ENCODE measurements at regions not wholly inside any gene's neighbourhood (a gene's known extent, or its start where the extent isn't known, plus 50 kb on each side); places are given as distances from the start of the nearest gene placed in this dataset.

GRCh38 chr2:16487686-16488085, 177.9 kb downstream of the CYRIA start:
- no peaks in the 10 kb centered on the region for H3K36me3 ChIP-seq (ENCODE audit: low read depth, missing control alignments)
- WGBS, 2 donors, result 62 to 63% methylated on average over 4 of the region's 4 CpGs
- H3K27me3 ChIP-seq, result no peaks in the 10 kb centered on the region
- H3K4me3 ChIP-seq, result no peak overlapping the region
- DNase-seq, result peak; percentile 29
- no peaks in the 10 kb centered on the region for H3K4me1 ChIP-seq
- no peaks in the 10 kb centered on the region for H3K9me3 ChIP-seq
- intact Hi-C loops (cut with DNase I; ENCODE audit: low total_unique reads), result no loop called here
- TF ChIP-seq POLR2A (IDR thresholded peaks at IDR 0.05), result no peak
- TF ChIP-seq, protein P1, sequence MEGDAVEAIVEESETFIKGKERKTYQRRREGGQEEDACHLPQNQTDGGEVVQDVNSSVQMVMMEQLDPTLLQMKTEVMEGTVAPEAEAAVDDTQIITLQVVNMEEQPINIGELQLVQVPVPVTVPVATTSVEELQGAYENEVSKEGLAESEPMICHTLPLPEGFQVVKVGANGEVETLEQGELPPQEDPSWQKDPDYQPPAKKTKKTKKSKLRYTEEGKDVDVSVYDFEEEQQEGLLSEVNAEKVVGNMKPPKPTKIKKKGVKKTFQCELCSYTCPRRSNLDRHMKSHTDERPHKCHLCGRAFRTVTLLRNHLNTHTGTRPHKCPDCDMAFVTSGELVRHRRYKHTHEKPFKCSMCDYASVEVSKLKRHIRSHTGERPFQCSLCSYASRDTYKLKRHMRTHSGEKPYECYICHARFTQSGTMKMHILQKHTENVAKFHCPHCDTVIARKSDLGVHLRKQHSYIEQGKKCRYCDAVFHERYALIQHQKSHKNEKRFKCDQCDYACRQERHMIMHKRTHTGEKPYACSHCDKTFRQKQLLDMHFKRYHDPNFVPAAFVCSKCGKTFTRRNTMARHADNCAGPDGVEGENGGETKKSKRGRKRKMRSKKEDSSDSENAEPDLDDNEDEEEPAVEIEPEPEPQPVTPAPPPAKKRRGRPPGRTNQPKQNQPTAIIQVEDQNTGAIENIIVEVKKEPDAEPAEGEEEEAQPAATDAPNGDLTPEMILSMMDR (IDR thresholded peaks at IDR 0.05), result peak in 2 of 3 experiments; percentile 22 to 38
- H3K27ac ChIP-seq, result no peak overlapping the region

- no peaks in the 10 kb centered on the region for H3K36me3 ChIP-seq (ENCODE audit: low read depth, missing control alignments)
- no peaks in the 10 kb centered on the region for H3K4me1 ChIP-seq
- no peaks in the 10 kb centered on the region for H3K9me3 ChIP-seq
- no peaks in the 10 kb centered on the region for H3K27me3 ChIP-seq
- H3K4me3 ChIP-seq, result no peak overlapping the region
- H3K27ac ChIP-seq, result no peak overlapping the region
- intact Hi-C loops (cut with DNase I; ENCODE audit: low total_unique reads), result no loop called here
- TF ChIP-seq, protein P1 (IDR thresholded peaks at IDR 0.05), result no peak
- no peak for TF ChIP-seq POLR2A (IDR thresholded peaks at IDR 0.05)
- no peak for DNase-seq
- WGBS, 2 donors, result 81 to 90% methylated on average over 2 of the region's 2 CpGs
These were observed 180.4 kb downstream of the CYRIA start for GRCh38 chr2:16485251-16485650.

DNA sequence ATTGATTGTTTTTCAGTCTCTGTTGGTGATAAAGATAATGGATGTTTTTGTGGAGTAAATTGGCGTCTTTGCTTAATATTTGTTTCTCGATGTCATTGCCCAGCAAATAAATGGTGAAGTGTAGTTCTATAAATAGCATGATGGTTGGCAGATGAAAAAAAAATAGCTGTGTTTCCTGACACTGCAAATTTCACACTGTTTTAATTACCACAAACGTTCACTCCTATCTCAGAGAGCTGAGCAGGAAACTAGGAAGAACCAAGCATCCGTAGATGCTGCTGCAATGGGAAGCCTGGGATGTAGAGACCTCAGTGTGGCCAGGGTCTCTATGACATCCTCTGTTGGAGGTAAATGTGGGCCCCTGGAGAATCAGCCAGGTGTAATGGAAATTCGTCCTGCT, 183.2 kb downstream of the CYRIA start:
- TF ChIP-seq POLR2A (IDR thresholded peaks at IDR 0.05), result no peak
- TF ChIP-seq, protein P1 (IDR thresholded peaks at IDR 0.05), result no peak
- Histone ChIP-seq H3K27ac (no peak overlapping the region), H3K27me3 (no peaks in the 10 kb centered on the region), H3K4me3 (no peak overlapping the region), H3K4me1 (no peaks in the 10 kb centered on the region), H3K9me3 (no peaks in the 10 kb centered on the region), H3K36me3 (ENCODE audit: low read depth, missing control alignments) (no peaks in the 10 kb centered on the region)
- intact Hi-C loops (cut with DNase I; ENCODE audit: low total_unique reads), result no loop called here
- WGBS, 2 donors, result 77 to 78% methylated on average over 5 of the region's 5 CpGs
- DNase-seq, result no peak

DNA sequence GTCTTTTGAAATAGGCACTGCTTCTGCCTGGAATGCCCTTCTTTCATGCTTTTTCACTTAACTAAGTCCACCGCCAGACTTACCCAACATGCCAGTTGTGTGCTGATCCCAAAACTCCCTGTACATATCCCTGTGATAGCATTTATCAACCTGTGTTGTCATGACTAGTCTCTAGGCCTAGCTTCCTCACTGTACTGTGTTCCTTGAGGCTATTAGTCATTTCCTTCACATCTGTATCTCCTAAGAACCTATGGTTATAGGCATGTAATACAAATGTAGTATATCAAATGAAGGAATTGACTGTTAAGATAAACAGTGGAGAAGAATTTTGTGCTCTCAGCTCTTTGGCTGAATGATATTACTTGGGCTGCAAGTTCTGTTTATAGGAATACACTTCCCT, 184.3 kb downstream of the CYRIA start:
- Histone ChIP-seq H3K27ac (no peak overlapping the region), H3K9me3 (no peaks in the 10 kb centered on the region), H3K4me1 (no peaks in the 10 kb centered on the region), H3K27me3 (no peaks in the 10 kb centered on the region), H3K4me3 (no peak overlapping the region), H3K36me3 (ENCODE audit: low read depth, missing control alignments) (no peaks in the 10 kb centered on the region)
- TF ChIP-seq POLR2A (IDR thresholded peaks at IDR 0.05), result no peak
- TF ChIP-seq, protein P1 (IDR thresholded peaks at IDR 0.05), result no peak
- no peak for DNase-seq
- intact Hi-C loops (cut with DNase I; ENCODE audit: low total_unique reads), result no loop called here
- WGBS, 2 donors, result 94 to 96% methylated on average over 1 of the region's 1 CpG

GRCh38 chr2:16479721-16480120, 185.9 kb downstream of the CYRIA start:
- Histone ChIP-seq H3K27me3 (no peaks in the 10 kb centered on the region), H3K27ac (no peak overlapping the region), H3K9me3 (no peaks in the 10 kb centered on the region), H3K36me3 (ENCODE audit: low read depth, missing control alignments) (no peaks in the 10 kb centered on the region), H3K4me3 (no peak overlapping the region), H3K4me1 (no peaks in the 10 kb centered on the region)
- intact Hi-C loops (cut with DNase I; ENCODE audit: low total_unique reads), result no loop called here
- no peak for DNase-seq
- no peak for TF ChIP-seq POLR2A (IDR thresholded peaks at IDR 0.05)
- TF ChIP-seq, protein P1 (IDR thresholded peaks at IDR 0.05), result no peak
